ACC112 (cell line): ENCODE measurements at regions not wholly inside any gene's neighbourhood (a gene's known extent, or its start where the extent isn't known, plus 50 kb on each side); places are given as distances from the start of the nearest gene placed in this dataset.
A peak's percentile ranks its signal among the peaks of the same experiment; 100 is the strongest.

ENCODE experiments used
- H2AFZ ChIP-seq: fragments of 200-600 bp; sonication (generic); one replicate; pipeline ENCODE4 v1.6.0; 2017; ENCODE audit warnings: antibody characterized with exemption, low read length; ENCODE audit not compliant: unreplicated experiment
- H3K27ac ChIP-seq: fragments of 200-600 bp; sonication (generic); 2 replicates; pipeline ENCODE4 v1.5.1; 2014; ENCODE audit warnings: low read depth, mild to moderate bottlenecking, antibody characterized with exemption, low read length, moderate library complexity
- H3K27me3 ChIP-seq: fragments of 200-600 bp; sonication (generic); 2 replicates; pipeline ENCODE4 v1.6.1; 2014; ENCODE audit warnings: mild to moderate bottlenecking, antibody characterized with exemption, low read length, moderate library complexity, mixed read lengths; ENCODE audit not compliant: insufficient read depth
- H3K36me3 ChIP-seq: fragments of 200-600 bp; sonication (generic); 2 replicates; pipeline ENCODE4 v1.6.1; 2016; ENCODE audit warnings: mild to moderate bottlenecking, antibody characterized with exemption, low read length, moderate library complexity, mixed read lengths; ENCODE audit not compliant: insufficient read depth
- H3K4me1 ChIP-seq: fragments of 200-600 bp; sonication (generic); one replicate; pipeline ENCODE4 v1.6.1; 2016; ENCODE audit warnings: low read length, mixed read lengths; ENCODE audit not compliant: insufficient read depth, unreplicated experiment, control insufficient read depth
- H3K4me3 ChIP-seq: fragments of 200-600 bp; sonication (generic); 2 replicates; pipeline ENCODE4 v1.5.1; 2014; ENCODE audit warnings: mild to moderate bottlenecking, low read depth, low read length
- H3K79me2 ChIP-seq: fragments of 200-600 bp; sonication (generic); one replicate; pipeline ENCODE4 v1.6.0; 2016; ENCODE audit warnings: low read length; ENCODE audit not compliant: control insufficient read depth, unreplicated experiment, insufficient read depth

GRCh38 chr13:90436697-90437096, 910.8 kb upstream of the MIR17HG start:
- no peak overlapping the region for H2AFZ ChIP-seq
- no peaks in the 10 kb centered on the region for H3K4me1 ChIP-seq
- H3K79me2 ChIP-seq = no peaks in the 10 kb centered on the region
- H3K27me3 ChIP-seq = no peaks in the 10 kb centered on the region
- H3K36me3 ChIP-seq = no peaks in the 10 kb centered on the region
- no peak overlapping the region for H3K4me3 ChIP-seq
- no peak overlapping the region for H3K27ac ChIP-seq

DNA sequence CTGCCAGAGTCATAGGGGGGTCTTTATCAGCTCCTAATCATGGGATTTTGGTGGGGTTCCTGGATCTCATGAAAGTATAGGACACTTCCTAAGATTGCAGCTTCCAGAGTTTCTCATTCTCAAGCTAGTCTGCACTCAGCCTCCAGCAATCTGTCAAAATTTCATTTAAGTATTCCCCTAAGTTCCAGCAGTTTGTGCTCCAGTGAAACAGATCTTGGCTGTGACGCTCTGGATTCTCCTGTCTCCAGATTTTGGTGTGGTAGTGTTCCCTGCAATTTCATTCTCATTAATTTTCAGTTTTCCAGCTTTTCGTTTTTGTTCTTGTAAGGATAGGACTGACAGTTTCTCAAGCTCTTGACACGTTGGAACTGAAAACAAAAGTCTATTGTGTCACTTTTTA, 908.9 kb upstream of the MIR17HG start:
- Histone ChIP-seq H2AFZ (peak overlapping the region; percentile 14), H3K4me3 (no peak overlapping the region), H3K27ac (no peak overlapping the region), H3K27me3 (no peaks in the 10 kb centered on the region), H3K4me1 (no peaks in the 10 kb centered on the region), H3K79me2 (no peaks in the 10 kb centered on the region), H3K36me3 (no peaks in the 10 kb centered on the region)

- no peaks in the 10 kb centered on the region for H3K79me2 ChIP-seq
- no peak overlapping the region for H3K4me3 ChIP-seq
- no peaks in the 10 kb centered on the region for H3K36me3 ChIP-seq
- peaks cover 23% of the 10 kb centered on the region for H3K4me1 ChIP-seq
- H3K27me3 ChIP-seq = no peaks in the 10 kb centered on the region
- H3K27ac ChIP-seq = no peak overlapping the region; the same call in 1 of the 2 replicates
- no peak overlapping the region for H2AFZ ChIP-seq
Measured at GRCh38 chr13:90443268-90443667, 904.2 kb upstream of the MIR17HG start.

GRCh38 chr13:90444232-90444631, 903.3 kb upstream of the MIR17HG start:
- peak overlapping the region; percentile 65; the same call in 1 of the 2 replicates for H3K27ac ChIP-seq
- no peak overlapping the region for H3K4me3 ChIP-seq
- no peaks in the 10 kb centered on the region for H3K79me2 ChIP-seq
- H3K36me3 ChIP-seq = no peaks in the 10 kb centered on the region
- H2AFZ ChIP-seq = peak overlapping the region; percentile 70
- no peaks in the 10 kb centered on the region for H3K27me3 ChIP-seq
- peaks cover 28% of the 10 kb centered on the region for H3K4me1 ChIP-seq

DNA sequence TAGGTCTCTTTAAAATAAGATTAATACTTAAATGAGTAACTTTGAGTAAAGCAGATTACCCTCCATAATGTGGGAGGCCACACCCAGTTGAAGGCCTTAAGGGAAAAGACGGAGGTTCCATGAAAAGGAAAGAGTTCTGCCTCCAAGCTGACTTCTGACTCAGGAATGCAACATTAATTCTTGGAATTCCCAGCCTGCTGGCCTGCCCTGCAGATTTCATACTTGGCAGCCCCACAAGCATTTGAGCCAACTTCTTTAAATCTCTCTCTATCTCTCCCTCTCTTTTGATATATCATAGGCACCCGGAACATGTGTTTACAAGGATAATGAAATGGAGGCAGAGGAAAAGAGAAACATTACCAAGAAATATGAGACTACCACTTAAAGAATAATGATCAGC, 902.3 kb upstream of the MIR17HG start:
- peaks cover 28% of the 10 kb centered on the region for H3K4me1 ChIP-seq
- peak overlapping the region; percentile 70 for H2AFZ ChIP-seq
- peak overlapping the region; percentile 65 for H3K27ac ChIP-seq
- no peaks in the 10 kb centered on the region for H3K36me3 ChIP-seq
- no peaks in the 10 kb centered on the region for H3K79me2 ChIP-seq
- peak overlapping the region; percentile 13; the same call in 1 of the 2 replicates for H3K4me3 ChIP-seq
- H3K27me3 ChIP-seq = no peaks in the 10 kb centered on the region

- Histone ChIP-seq H2AFZ (no peak overlapping the region), H3K36me3 (no peaks in the 10 kb centered on the region), H3K4me1 (peaks cover 28% of the 10 kb centered on the region), H3K27me3 (no peaks in the 10 kb centered on the region), H3K4me3 (no peak overlapping the region), H3K27ac (no peak overlapping the region), H3K79me2 (no peaks in the 10 kb centered on the region)
Measured at GRCh38 chr13:90447034-90447733, 900.3 kb upstream of the MIR17HG start.

DNA sequence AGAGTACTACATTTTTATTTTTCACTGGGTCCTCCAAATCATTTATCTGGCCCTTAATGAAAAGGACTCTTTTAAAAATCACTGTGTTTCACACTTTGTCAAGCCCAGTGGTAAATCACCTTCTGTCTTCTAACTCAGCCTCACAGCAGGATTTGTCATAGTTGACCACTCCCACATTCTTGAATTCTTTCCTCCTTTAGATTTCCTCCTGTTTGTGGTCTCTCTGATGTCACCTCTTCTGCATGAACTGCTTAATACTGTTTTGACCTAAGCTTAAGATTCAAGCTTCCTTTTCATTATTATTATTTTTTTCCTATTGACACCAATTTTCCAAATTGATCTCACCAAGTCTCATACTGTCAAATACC, 899.8 kb upstream of the MIR17HG start:
- no peak overlapping the region for H3K4me3 ChIP-seq
- no peaks in the 10 kb centered on the region for H3K27me3 ChIP-seq
- H2AFZ ChIP-seq = no peak overlapping the region
- no peaks in the 10 kb centered on the region for H3K36me3 ChIP-seq
- peak overlapping the region; percentile 9; the same call in 1 of the 2 replicates for H3K27ac ChIP-seq
- H3K4me1 ChIP-seq = peaks cover 28% of the 10 kb centered on the region
- no peaks in the 10 kb centered on the region for H3K79me2 ChIP-seq

DNA sequence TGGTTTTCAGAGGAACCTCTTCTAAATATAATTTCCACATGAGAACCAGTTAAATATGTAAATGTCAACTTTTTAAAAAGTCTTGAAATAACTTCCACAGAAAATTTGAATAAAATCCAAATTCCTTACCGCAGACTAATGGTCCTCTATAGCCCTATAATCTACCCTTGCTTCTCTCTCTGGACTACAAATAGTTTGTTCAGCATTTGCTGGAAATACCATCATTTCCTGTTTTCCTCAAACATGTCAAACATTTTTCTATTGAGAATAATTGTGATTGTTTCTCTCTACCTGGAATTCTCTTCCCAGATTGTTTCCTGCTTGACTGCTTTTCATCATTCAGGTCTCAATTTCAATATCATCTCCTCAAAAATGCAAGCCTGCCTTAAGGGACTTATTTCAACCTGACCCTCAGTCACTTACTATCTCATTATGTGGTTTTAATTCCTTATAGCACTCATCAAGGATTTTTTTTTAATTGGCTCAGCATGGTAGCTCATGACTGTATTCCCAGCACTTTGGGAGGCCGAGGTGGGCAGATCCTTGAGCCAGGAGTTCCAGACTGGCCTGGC, 898.9 kb upstream of the MIR17HG start:
- peaks cover 28% of the 10 kb centered on the region for H3K4me1 ChIP-seq
- no peaks in the 10 kb centered on the region for H3K79me2 ChIP-seq
- no peaks in the 10 kb centered on the region for H3K27me3 ChIP-seq
- peak overlapping the region; percentile 61 for H2AFZ ChIP-seq
- H3K27ac ChIP-seq = no peak overlapping the region; the same call in 1 of the 2 replicates
- H3K36me3 ChIP-seq = no peaks in the 10 kb centered on the region
- H3K4me3 ChIP-seq = no peak overlapping the region

GRCh38 chr13:90453342-90453741, 894.1 kb upstream of the MIR17HG start:
- peaks cover 8% of the 10 kb centered on the region for H3K4me1 ChIP-seq
- no peaks in the 10 kb centered on the region for H3K79me2 ChIP-seq
- no peaks in the 10 kb centered on the region for H3K27me3 ChIP-seq
- H2AFZ ChIP-seq = no peak overlapping the region
- H3K4me3 ChIP-seq = no peak overlapping the region
- no peak overlapping the region for H3K27ac ChIP-seq
- H3K36me3 ChIP-seq = no peaks in the 10 kb centered on the region

- H3K4me3 ChIP-seq = no peak overlapping the region
- H3K36me3 ChIP-seq = no peaks in the 10 kb centered on the region
- peaks cover 4% of the 10 kb centered on the region for H3K4me1 ChIP-seq
- no peaks in the 10 kb centered on the region for H3K27me3 ChIP-seq
- H3K79me2 ChIP-seq = no peaks in the 10 kb centered on the region
- H2AFZ ChIP-seq = peak overlapping the region; percentile 55
- H3K27ac ChIP-seq = no peak overlapping the region
Measured at GRCh38 chr13:90454002-90454636, 893.4 kb upstream of the MIR17HG start.

GRCh38 chr13:90455067-90455466, 892.4 kb upstream of the MIR17HG start:
- Histone ChIP-seq H3K36me3 (no peaks in the 10 kb centered on the region), H3K27me3 (no peaks in the 10 kb centered on the region), H2AFZ (no peak overlapping the region), H3K4me3 (no peak overlapping the region), H3K79me2 (no peaks in the 10 kb centered on the region), H3K27ac (no peak overlapping the region), H3K4me1 (peaks cover 4% of the 10 kb centered on the region)
